Fibroblast of villous mesenchyme (primary cell): ENCODE measurements at regions not wholly inside any gene's neighbourhood (a gene's known extent, or its start where the extent isn't known, plus 50 kb on each side); places are given as distances from the start of the nearest gene placed in this dataset.

Experiments
- DNase-seq: peaks from one replicate; pipeline ENCODE4 v3.0.0-alpha.2; 2010; ENCODE audit warnings: low read depth
- H3K4me3 ChIP-seq: 2 replicates; pipeline ENCODE4 v1.5.1; 2011; ENCODE audit warnings: low read depth, mild to moderate bottlenecking, low read length
- TF ChIP-seq, protein P1 (sequence below): IDR thresholded peaks from 2 replicates; pipeline ENCODE4 v1.5.1; 2012; ENCODE audit warnings: low read depth, mild to moderate bottlenecking, low read length; ENCODE audit not compliant: insufficient read depth

DNA sequence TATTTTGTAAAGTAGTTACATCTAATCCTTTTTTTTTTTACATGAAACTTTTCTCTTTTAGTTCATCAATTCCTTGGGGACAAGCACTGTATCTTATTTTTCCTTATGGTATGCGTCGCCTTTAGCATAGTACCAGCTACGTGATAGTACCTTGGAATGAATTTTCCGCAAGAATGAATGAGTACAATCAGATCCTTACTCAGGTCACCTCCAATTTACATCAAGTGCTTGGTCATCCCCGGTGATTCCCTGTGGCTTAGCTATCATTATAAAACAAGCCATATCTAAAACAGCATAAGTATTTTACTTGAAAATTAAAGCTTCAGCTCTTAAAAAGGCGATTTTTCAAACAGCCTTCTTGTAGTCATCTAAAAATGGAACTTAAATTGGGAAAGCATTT, 680.4 kb upstream of the MAP3K7 start:
- TF ChIP-seq, protein P1, sequence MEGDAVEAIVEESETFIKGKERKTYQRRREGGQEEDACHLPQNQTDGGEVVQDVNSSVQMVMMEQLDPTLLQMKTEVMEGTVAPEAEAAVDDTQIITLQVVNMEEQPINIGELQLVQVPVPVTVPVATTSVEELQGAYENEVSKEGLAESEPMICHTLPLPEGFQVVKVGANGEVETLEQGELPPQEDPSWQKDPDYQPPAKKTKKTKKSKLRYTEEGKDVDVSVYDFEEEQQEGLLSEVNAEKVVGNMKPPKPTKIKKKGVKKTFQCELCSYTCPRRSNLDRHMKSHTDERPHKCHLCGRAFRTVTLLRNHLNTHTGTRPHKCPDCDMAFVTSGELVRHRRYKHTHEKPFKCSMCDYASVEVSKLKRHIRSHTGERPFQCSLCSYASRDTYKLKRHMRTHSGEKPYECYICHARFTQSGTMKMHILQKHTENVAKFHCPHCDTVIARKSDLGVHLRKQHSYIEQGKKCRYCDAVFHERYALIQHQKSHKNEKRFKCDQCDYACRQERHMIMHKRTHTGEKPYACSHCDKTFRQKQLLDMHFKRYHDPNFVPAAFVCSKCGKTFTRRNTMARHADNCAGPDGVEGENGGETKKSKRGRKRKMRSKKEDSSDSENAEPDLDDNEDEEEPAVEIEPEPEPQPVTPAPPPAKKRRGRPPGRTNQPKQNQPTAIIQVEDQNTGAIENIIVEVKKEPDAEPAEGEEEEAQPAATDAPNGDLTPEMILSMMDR, result no peak
- no peak for DNase-seq
- H3K4me3 ChIP-seq, result no peak overlapping the region

DNA sequence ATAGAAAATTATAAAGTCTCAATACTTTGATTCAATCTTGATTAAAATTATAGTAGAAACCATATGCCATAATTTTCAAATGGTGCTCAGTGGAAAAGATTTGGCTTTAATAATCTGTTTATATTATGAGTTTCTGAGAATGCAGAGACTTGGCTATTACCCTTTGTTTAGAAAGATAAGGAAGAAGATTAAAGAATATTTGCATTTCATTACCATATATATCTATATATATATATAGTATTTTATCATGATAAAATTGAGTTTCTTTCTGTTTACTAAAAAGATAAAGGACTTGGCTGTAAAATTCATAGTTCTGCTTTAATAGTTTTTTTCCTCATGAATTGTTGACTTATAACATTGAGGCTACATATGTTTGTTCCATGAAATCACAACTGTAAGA, 679.3 kb upstream of the MAP3K7 start:
- H3K4me3 ChIP-seq, result no peak overlapping the region
- DNase-seq, result no peak
- TF ChIP-seq, protein P1, result no peak

DNA sequence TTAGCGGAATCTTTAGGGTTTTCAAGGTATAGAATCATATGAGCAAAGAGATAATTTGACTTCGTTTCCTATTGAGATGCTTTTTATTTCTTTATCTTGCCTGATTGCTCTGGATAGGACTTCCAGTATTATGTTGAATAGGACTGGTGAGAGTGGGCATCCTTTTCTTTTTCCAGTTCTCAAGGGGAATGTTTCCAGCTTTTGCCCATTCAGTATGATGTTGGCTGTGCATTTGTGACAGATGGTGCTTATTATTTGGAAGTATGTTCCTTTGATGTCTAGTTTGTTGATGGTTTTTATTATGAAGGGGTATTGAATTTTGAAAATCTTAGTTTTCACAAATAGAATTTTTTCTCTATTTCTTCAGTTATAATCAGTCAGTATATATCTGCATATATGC, 656.6 kb upstream of the MAP3K7 start:
- TF ChIP-seq, protein P1, result no peak
- DNase-seq, result no peak
- H3K4me3 ChIP-seq, result no peak overlapping the region

DNA sequence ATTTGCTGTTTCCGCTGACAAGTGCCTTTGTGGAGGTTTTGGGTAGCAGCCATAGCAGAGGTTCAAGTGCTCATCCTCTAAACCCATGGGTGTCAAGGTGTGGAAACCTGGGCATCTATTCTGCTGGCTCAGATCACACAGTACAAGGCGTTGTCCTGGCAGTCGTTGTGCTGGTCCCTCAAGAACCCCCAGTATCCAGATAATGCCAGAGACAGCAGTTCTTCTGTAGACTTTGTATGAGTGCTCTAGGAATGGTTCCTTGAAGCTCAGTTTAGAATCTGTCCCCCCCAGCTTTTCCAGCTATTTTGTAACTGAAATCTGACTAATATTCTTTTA, 655.7 kb upstream of the MAP3K7 start:
- no peak overlapping the region for H3K4me3 ChIP-seq
- no peak for DNase-seq
- TF ChIP-seq, protein P1, result no peak

DNA sequence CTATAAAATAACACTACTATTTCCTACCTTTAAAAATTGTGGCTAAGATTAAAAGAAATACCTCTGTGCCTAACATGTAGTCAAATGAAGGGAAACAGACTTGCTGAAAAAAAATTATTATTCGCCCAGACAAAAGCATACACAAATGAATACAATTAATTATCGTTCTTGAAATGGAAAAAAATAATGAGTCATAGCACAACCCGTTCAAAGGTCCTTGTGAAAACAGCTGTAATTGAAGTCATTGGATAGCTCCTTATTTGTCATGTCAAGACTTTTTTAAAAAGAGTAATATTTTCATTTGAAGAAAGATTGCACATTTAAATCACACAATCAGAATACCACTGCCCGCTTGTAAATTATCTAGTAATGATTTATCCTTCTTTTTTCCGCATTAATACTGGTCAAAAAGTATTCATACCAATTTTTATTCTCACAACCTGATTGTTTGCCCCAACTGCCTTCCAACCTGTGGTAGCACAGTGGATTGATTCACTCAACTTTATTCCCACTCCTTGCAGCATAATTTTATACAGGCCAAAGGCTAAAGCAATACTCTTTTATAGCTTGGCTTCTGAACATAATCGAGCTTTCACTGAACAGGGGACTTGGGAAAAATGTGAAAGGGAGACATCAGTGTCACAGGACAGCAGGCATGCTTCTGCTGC, 655.2 kb upstream of the MAP3K7 start:
- no peak overlapping the region for H3K4me3 ChIP-seq
- no peak for DNase-seq
- TF ChIP-seq, protein P1, result no peak

DNA sequence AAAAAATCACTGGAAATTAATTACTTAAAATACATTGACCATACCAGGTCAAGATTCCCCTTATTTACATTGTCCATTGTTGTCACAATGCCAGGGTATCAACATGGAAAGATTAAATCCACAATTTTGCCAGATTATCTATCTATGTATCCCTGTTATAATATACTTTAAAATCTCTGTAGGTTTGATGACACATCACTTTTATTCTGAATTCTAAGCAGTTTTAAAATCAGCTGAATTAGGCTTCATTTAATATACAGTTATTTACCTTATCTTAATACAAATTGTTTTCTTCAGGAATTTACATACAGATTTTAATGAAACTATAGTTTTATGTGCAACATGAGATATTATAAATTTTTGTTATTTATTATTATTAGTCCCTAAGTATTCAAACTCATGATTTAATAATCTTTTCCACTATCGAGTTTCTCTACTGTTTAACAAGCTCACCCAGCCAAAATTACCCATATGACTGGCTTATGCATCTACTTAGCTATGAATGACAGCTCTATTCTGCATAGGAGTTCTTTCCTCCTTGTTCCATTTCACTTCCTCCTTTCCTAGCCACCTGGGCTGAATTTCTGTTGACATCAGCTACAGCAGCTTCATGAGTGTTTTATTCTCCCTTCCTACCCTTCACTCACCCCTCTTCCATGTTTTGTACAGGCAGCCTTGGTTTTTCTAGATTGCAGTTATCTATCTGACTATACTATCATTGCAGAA, 654.2 kb upstream of the MAP3K7 start:
- DNase-seq, result no peak
- no peak overlapping the region for H3K4me3 ChIP-seq
- TF ChIP-seq, protein P1, result no peak
